GM19193 (cell line): ENCODE measurements at regions not wholly inside any gene's neighbourhood (a gene's known extent, or its start where the extent isn't known, plus 50 kb on each side); places are given as distances from the start of the nearest gene placed in this dataset.

ENCODE experiments used
- POLR2A ChIP-seq: IDR thresholded peaks from 4 replicates; pipeline ENCODE4 v1.6.1; 2011; ENCODE audit not compliant: insufficient read depth, insufficient read length; ENCODE audit errors: extremely low read depth

DNA sequence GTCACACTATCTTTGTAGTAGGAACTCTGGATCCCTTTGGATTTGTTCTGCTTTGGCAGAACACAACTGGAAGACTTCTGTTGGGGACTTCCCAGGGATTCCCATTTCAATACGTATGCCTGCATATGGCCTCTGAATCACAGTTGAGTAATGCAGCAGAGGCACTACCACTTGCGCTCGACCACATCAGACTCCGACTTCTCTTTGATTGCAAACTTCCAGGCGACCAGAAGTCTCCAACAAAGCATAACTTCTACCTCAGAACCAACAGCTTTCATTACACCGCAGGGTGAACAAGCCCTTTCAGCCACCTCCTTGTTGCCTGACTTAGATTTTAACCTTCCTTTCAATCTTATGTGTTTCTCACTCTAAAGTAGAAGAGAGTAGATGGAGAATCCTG, 924.4 kb downstream of the IGSF11 start:
- no peak for TF ChIP-seq POLR2A

DNA sequence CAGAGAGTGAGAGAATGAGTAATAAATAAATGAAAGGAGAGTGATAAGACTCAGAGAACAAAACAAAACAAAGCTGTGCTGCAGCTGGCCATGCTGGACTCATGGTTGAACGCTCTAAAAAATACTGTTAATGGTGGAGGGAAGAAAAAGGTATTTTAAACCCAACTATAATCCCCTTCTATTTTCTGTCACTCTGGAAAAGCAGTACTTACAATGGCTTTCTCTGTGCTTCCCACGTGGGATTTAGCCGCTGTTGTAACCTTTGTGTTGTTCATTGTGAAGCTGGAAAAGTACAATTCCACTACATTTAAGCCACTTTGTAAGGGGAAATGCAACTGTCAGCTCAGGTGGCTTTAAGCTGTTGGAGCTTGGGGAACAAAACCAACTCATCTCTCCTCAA, 917.7 kb downstream of the IGSF11 start:
- no peak for TF ChIP-seq POLR2A

DNA sequence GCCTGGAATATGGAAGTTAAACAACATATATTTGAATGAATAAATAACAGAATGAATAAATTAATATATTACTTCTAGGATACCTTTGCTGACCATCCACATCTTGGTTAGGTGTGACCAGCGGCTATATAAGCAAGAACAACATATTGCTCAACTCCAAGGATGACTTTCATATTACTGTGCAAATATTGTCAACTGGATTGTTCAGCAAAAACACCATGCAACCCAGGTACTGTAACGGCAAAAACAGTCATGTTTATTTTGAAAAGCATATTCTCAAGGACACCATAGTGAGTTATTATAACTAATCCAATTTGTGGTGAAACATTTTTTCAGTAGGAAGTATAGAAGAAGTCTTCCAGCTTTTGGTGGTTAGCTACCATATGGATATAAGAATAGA, 907.9 kb downstream of the IGSF11 start:
- no peak for TF ChIP-seq POLR2A

DNA sequence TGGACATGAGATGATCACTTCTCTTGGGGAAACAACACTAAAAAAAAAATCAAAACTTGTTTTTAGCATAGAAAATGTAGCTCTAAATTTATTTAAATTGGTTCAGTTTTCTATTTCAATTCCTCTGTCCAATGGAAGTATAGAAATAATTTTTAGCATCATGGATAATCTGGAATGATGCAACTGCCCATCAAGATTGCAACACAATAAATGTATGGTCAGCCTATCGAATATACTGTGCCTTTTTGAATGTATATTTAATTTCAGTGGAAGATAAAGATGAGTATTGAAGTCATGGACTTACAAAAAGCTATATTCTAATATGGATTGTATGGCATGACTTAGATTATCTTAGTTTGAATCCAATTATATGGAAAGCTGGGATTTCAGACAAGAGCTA, 906.7 kb downstream of the IGSF11 start:
- no peak for TF ChIP-seq POLR2A

DNA sequence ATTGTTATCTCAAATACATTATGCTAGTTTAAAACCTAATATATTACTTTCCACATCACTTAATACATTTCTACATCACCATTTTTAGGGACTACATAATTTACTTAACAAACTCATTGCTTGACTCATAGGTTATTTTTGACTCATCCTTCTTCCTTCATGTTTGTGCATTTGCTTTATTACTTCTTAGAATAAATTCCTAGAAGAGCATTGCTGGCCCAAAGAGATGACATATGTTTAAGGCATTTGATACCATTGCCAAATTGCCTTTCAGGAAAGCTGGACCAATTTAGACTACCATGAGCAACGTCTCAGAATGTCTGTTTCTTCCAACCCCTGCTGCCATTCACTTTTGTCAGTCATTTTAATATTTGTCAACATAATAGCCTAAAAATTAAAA, 905.8 kb downstream of the IGSF11 start:
- no peak for TF ChIP-seq POLR2A

DNA sequence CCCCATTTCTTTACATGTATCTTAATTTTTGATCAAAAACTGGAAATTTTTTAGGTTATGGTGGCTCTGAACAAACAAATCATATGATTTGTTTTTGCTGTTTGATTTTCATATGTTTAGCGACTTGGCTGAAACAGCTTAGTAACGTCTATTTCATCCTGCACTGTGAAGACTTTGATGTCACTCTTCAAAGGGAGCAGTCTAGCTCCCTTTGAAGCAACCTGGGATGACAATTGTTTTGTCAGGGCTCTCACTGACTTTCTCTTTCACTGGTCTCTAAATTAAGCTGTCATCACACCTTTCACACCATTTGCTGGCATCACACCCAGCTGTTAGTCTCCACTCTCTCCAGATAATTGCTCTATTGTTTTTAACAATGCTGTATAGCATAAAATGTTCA, 896.9 kb downstream of the IGSF11 start:
- TF ChIP-seq POLR2A, result no peak

DNA sequence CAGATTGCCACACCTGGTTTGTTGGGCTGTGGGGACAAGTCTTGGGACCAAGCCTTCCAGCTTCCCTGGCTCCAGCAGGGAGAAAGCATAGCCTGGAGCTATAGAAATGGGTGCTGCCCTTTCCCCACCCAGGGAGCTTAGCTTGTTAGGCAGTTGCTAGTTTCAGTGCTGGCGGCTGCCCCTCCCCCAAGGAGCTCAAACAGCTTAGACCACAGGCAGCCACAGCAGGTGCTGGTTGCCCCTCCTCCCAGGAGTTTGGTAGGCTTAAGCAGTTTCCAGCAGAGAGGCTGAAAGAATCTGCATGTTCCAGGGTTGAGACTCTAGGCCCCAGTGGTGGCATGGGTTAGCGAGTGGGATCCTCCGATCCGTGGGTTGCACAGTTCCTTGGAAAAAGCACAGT, 889.7 kb downstream of the IGSF11 start:
- no peak for TF ChIP-seq POLR2A

DNA sequence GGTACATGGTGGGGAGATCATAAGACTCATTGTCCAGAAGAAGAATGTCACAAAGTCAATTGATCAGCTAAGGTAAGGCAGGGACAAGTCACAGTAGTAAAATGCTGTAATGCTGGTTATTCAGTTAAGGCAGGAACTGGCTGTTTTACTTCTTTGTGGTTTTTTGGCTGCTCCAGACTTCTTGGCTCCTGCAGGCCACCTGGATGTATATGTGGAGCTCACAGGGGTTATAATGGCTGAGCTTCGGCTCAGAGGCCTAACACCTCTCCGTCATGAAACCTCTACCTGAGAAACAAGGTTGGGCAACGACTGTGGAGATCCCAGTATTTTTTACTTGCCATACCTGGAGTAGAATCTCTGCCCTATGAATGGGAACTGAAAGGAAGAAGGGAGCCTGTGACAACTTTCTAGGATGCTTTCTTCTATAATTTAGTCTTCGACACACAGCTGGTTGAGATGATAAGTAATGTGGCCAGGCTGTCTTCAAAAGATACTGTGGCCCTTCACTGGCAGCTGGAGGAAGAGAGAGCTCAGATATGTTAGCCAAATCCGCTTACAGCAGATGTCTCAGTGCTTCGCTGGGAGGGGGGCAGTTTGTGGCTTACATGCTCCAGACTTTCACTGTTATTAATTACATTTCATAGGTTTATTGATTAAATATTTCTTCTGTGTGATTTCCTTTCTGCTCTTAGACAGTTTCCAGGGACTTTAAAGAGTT, 887.8 kb downstream of the IGSF11 start:
- TF ChIP-seq POLR2A, result no peak

DNA sequence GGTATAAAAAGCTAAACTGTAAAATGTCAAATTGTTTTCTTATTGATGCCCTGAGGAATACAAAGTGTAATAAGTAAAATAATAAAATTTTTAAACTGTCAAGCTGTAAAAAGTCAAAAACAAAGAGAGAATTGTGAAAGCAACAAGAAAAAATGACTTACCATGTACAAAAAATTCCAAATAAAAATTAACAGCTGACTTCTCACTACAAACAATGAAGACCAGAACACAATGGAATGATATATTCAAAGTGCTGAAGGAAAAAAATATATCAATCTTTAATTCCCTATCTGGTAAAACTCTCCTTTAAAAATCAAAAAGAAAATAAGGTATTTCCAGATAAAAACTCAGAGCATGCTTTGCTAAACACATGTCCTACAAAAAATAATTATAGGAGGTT, 883.5 kb downstream of the IGSF11 start:
- TF ChIP-seq POLR2A, result no peak

DNA sequence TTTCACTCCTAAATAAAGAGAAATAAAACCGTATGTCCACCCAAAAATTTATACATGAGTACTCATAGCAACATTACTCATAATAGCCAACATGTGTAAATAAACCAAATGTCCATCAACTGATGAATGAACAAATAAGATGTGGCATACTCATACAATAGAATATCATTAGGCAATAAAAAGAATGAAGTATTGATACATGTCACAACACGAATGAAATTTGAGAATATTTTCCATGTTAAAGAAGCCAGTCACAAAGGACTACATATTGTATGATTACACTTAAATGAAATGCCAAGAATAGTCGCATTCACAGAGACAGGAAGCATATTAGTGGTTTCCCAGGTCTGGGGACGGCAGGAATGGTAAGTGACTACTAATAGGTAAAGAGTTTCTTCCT, 869.2 kb downstream of the IGSF11 start:
- TF ChIP-seq POLR2A, result no peak

DNA sequence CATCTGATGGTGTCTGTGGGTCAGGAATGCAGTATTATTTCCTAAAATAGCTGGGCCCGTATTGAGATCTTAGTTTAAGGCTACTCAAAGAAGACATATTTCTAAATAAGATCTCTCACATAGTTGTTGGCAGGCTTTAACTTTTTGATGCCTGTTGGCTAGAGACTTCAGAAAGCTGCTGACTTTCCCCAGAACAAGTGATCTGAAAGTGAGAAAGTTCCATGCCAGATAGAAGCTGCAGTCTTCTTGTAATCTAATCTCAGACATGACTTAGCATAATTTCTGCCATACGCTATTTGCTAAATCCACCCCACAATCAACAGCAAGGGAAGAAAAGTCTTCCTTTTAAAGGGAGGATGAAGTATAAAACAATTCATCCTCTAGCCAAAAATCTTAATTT, 867.1 kb downstream of the IGSF11 start:
- TF ChIP-seq POLR2A, result no peak

DNA sequence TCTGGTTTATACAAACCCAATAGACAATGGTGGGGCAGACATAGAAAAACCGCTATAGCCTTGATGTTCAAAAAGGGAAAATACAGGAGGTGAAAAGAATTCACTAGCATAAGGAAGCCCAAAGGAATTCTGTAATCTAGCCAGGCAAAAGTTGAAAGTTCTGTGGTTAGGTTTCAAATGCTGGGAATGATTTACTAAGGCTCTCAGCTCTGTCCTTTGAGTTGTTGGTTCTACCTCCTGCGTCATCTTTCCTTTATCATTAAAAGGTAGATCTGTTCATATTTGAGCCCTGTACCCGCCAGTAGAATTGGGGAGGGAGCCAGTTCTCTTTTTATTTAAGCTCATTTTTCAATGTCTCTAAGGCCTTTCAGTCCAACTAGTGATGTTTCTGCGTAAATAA, 866.5 kb downstream of the IGSF11 start:
- no peak for TF ChIP-seq POLR2A

DNA sequence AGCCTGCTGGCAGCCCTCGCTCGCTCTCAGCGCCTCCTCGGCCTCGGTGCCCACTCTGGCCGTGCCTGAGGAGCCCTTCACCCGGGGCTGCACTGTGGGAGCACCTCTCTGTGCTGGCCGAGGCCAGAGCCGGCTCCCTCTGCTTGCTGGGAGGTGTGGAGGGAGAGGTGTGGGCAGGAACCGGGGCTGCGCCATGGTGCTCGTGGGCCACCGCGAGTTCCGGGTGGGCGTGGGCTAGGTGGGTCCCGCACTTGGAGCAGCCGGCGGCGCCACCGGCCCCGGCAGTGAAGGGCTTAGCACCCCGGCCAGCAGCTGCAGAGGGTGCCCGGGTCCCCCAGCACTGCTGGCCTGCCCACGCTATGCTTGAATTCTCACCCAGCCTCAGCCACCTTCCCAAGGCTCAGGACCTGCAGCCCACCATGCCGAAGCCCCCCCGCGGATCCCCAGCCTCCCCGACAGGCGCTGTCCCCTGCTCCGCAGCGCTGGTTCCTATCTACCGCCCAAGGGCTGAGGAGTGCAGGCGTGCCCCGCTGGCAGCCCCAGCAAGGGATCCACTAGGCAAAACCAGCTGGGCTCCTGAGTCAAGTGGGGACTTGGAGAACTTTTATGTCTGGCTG, 863.3 kb downstream of the IGSF11 start:
- no peak for TF ChIP-seq POLR2A

DNA sequence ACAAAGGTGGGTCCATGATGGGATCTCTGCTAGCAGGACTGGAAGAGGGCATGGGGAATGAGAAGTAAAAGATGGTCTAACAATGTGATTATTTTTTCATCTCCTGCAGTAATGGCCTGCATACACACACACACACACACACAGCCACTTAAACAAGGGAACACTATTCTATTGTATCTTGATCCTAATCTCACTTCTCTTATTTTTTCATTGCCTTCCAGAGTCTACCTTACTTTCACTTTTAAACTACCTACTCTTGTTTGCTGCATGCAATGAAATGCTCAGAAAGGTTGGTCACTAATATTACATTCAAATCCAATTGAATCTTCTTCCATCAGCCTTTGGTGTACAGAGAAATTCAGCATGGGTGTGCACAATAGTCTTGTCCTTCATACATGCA, 853.8 kb downstream of the IGSF11 start:
- TF ChIP-seq POLR2A, result no peak

DNA sequence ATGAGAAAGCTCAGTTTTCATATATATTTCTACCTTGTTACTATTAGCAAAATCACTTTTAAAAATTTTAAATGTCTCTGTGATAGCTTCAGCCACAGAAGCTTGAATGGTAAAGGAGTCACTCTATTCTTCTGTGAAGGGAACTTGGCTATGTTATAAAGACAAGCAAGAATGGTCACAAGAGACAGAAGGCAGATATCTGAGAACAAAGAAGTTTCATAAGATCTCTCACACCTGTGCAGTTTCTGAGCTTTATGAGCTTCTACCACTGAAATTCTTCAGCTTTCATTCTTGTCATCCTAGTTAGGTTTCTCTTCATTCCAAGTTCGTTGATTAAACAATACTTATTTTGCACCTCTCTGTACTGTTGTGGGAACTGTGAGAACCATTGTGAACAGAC, 853.4 kb downstream of the IGSF11 start:
- TF ChIP-seq POLR2A, result no peak

DNA sequence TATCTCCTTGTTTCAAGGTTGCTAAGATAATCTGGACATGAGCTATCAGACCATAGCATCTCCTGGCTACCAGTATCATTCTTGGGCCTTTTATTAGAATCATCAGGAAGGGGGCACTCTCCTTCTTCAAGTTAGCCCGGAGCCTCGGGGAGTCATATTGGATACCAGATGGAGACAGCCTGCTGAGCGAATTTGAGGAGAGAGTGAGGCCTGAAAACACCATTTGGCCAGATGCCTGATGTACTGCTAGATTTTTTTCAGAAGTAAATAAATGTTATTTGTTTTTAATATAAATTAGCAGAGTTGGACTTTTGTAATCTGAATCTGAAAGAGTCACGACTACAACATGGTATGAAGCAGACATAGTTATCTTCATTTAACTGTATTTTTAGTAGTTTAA, 848.6 kb downstream of the IGSF11 start:
- no peak for TF ChIP-seq POLR2A

DNA sequence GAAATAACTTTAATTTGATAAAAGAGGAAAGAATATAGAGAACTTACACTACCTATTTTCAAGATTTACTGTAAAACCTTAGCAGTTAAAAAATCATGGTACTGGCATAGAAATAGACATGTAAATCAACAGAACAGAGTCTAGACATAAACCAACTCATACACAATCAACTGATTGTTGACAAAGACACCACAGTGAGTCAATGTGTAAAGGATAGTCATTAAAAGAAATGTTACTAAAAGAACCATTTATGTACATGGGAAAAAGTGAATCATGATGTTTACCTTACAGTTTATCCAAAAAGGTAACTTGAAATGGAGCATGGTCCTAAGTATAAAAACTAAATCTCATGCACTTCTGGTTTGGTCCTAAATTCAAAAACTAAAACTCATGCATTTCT, 847.4 kb downstream of the IGSF11 start:
- no peak for TF ChIP-seq POLR2A
